ENCODE measurements at regions not wholly inside any gene's neighbourhood (a gene's known extent, or its start where the extent isn't known, plus 50 kb on each side); places are given as distances from the start of the nearest gene placed in this dataset.

DNA sequence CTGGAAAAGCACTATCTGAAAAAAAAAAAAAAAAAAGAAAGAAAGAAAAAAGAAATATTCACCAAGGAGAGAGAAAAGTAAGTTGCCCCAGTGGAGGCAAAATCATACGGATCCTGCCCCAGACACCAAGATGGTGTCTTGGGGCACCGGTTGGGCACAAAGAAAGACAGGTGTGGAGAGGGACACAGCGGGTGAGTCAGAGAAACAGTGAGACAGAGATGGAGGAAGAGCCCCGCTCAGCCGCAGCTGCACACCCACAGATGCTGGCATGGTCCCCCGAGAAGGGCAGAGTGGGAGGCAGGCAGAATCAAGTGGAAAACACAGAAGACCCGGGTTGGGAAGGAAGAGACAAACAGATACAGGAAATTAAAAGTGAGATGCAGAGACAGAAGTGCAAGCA, 129.7 kb upstream of the SMAD3 start:
- H3K36me3 ChIP-seq: no peaks in the 10 kb centered on the region
- H3K27ac ChIP-seq: no peak overlapping the region
- TF ChIP-seq, protein P1, sequence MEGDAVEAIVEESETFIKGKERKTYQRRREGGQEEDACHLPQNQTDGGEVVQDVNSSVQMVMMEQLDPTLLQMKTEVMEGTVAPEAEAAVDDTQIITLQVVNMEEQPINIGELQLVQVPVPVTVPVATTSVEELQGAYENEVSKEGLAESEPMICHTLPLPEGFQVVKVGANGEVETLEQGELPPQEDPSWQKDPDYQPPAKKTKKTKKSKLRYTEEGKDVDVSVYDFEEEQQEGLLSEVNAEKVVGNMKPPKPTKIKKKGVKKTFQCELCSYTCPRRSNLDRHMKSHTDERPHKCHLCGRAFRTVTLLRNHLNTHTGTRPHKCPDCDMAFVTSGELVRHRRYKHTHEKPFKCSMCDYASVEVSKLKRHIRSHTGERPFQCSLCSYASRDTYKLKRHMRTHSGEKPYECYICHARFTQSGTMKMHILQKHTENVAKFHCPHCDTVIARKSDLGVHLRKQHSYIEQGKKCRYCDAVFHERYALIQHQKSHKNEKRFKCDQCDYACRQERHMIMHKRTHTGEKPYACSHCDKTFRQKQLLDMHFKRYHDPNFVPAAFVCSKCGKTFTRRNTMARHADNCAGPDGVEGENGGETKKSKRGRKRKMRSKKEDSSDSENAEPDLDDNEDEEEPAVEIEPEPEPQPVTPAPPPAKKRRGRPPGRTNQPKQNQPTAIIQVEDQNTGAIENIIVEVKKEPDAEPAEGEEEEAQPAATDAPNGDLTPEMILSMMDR (IDR thresholded peaks at IDR 0.05; ENCODE audit: low read depth, low read length): no peak
- H3K4me3 ChIP-seq: no peak overlapping the region
- no peak for DNase-seq (ENCODE audit: low read depth in 1 of 2, low spot score in 1 of 2)
- peaks cover 5% of the 10 kb centered on the region for H3K4me1 ChIP-seq (ENCODE audit: low read depth)
- H3K27me3 ChIP-seq: peaks cover 4% of the 10 kb centered on the region
- H3K9me3 ChIP-seq (ENCODE audit: low read depth): no peaks in the 10 kb centered on the region

GRCh38 chr15:66936109-66936860, 129.1 kb upstream of the SMAD3 start:
- Histone ChIP-seq H3K4me3 (no peak overlapping the region), H3K27me3 (peaks cover 6% of the 10 kb centered on the region), H3K36me3 (no peaks in the 10 kb centered on the region), H3K27ac (no peak overlapping the region), H3K9me3 (ENCODE audit: low read depth) (no peaks in the 10 kb centered on the region), H3K4me1 (ENCODE audit: low read depth) (peaks cover 5% of the 10 kb centered on the region)
- peak in 1 of 2 donors; percentile 69 for DNase-seq (ENCODE audit: low read depth in 1 of 2, low spot score in 1 of 2)
- TF ChIP-seq, protein P1 (IDR thresholded peaks at IDR 0.05; ENCODE audit: low read depth, low read length): no peak

DNA sequence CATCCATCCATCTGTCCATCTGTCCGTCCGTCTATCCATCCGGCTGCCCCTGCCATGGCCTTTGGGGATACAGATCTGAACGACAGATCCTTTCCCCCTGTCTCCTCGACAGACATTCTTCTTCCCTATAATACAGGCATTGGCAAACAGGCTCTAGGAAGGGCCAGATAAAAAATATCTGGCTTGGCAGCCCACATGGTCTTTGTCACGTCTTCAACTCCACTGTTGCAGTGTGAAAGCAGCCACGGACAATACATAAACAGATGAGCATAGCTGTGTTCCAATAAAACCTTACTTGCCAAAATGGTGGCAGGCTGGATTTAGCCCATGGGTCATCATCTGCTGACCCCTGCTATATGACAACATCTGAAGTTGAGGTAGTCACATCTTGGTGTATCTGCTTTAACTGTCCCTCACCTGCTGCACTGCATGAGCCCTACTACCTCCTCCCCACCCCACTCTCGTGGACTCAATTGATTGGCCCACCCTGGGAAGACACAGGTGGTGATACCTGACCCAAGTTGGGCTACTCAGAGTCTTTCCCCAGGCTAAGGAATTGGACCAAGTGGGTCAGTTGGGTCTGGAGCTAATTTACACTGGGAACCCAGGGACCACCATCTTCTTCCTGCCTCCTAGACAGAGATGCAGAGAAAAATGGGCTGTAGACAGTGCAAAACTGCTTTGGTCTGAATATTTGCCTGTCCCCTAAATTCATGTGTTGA, 128.4 kb upstream of the SMAD3 start:
- H3K36me3 ChIP-seq: no peaks in the 10 kb centered on the region
- TF ChIP-seq, protein P1 (IDR thresholded peaks at IDR 0.05; ENCODE audit: low read depth, low read length): no peak
- no peaks in the 10 kb centered on the region for H3K9me3 ChIP-seq (ENCODE audit: low read depth)
- H3K27me3 ChIP-seq: peaks cover 6% of the 10 kb centered on the region
- H3K27ac ChIP-seq: no peak overlapping the region
- peaks cover 1% of the 10 kb centered on the region for H3K4me1 ChIP-seq (ENCODE audit: low read depth)
- H3K4me3 ChIP-seq: no peak overlapping the region
- DNase-seq (ENCODE audit: low read depth in 1 of 2, low spot score in 1 of 2): peak in 1 of 2 donors; percentile 44

- Histone ChIP-seq H3K27me3 (peaks cover 6% of the 10 kb centered on the region), H3K9me3 (ENCODE audit: low read depth) (no peaks in the 10 kb centered on the region), H3K27ac (no peak overlapping the region), H3K4me3 (no peak overlapping the region), H3K36me3 (no peaks in the 10 kb centered on the region), H3K4me1 (ENCODE audit: low read depth) (no peaks in the 10 kb centered on the region)
- no peak for DNase-seq (ENCODE audit: low read depth in 1 of 2, low spot score in 1 of 2)
- TF ChIP-seq, protein P1 (IDR thresholded peaks at IDR 0.05; ENCODE audit: low read depth, low read length): no peak
Measured at GRCh38 chr15:66937588-66937987, 127.8 kb upstream of the SMAD3 start.

DNA sequence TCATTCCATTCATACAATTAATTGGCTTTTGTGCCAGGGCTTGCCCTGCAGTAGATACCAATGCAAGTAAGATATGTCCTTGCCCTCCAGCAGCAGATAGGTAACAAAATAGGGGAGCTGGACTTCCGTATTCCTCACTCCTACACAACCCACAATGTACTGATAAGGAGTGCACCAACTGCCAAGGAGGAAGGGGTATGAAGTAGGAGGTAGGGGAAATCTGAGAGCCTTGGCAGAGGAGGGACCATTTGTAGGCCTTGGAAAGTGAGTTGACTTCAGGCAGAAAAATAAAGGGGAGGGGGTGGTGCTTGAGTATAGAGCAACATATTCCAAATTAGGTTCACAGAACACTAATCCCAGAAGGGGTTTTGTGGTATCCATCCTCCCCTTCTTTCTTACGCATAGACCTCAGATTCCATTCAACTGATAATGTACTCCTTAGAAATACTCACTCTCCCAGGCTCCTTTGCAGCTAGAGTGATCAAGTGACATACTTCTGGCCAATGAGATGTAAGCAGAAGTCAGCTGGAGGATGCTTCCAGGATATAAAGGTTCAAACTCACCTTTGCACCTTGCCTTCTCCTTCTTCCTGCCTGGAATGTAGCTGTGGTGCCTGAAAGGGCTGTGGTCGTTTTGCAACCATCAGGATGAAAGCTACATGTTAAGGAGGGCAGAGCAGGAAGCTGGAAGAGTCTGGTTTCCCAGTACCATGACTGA, 127.1 kb upstream of the SMAD3 start:
- Histone ChIP-seq H3K27me3 (peaks cover 6% of the 10 kb centered on the region), H3K27ac (no peak overlapping the region), H3K4me3 (no peak overlapping the region), H3K36me3 (no peaks in the 10 kb centered on the region), H3K4me1 (ENCODE audit: low read depth) (no peaks in the 10 kb centered on the region), H3K9me3 (ENCODE audit: low read depth) (no peaks in the 10 kb centered on the region)
- TF ChIP-seq, protein P1 (IDR thresholded peaks at IDR 0.05; ENCODE audit: low read depth, low read length): no peak
- peak in 1 of 2 donors; percentile 36 for DNase-seq (ENCODE audit: low read depth in 1 of 2, low spot score in 1 of 2)
